CD4-positive, CD25-positive, alpha-beta regulatory T cell (primary cell): ENCODE measurements at regions not wholly inside any gene's neighbourhood (a gene's known extent, or its start where the extent isn't known, plus 50 kb on each side); places are given as distances from the start of the nearest gene placed in this dataset.
A peak's percentile ranks its signal among the peaks of the same experiment; 100 is the strongest.

ENCODE experiments used
- ATAC-seq, 2 donors: fragments of 150-1000 bp; cut with Tn5 transposase; one replicate each; pipeline ENCODE4 v1.10.0; 2021; ENCODE audit warnings: low read depth in 2 of 2, moderate number of reproducible peaks in 2 of 2, moderate library complexity in 1 of 2
- DNase-seq, 3 donors: peaks; one replicate each; pipeline versions ENCODE4 v3.0.0 to v3.0.0-alpha.2; 2012 to 2022; ENCODE audit warnings: mixed read lengths in 1 of 3
- H3K27ac ChIP-seq: one replicate; pipeline ENCODE4 v1.7.0; 2013; ENCODE audit warnings: mild to moderate bottlenecking, low read length; ENCODE audit not compliant: insufficient read depth, poor library complexity, severe bottlenecking
- H3K27me3 ChIP-seq: one replicate; pipeline ENCODE4 v1.7.0; 2013; ENCODE audit warnings: low read length; ENCODE audit not compliant: control insufficient read depth, insufficient read depth
- H3K36me3 ChIP-seq: one replicate; pipeline ENCODE4 v1.7.0; 2013; ENCODE audit warnings: mild to moderate bottlenecking, low read length, moderate library complexity; ENCODE audit not compliant: control insufficient read depth, insufficient read depth
- H3K4me1 ChIP-seq: 2 replicates; pipeline ENCODE4 v1.7.0; 2013; ENCODE audit warnings: mild to moderate bottlenecking, low read length; ENCODE audit not compliant: insufficient read depth, control insufficient read depth, poor library complexity, severe bottlenecking
- H3K4me3 ChIP-seq: one replicate; pipeline ENCODE4 v1.7.0; 2013; ENCODE audit warnings: low read depth, mild to moderate bottlenecking, low read length, moderate library complexity
- H3K9me3 ChIP-seq, 2 experiments: 1 replicate in 1 of 2; 2 replicates in 1 of 2; pipeline ENCODE4 v1.7.0; 2013; ENCODE audit warnings: low read length in 2 of 2, mild to moderate bottlenecking in 1 of 2, moderate library complexity in 1 of 2; ENCODE audit not compliant: control insufficient read depth in 2 of 2
- H3K27ac Mint-ChIP-seq, 3 donors: one replicate each; pipeline ENCODE4 v1.8.0; 2020 to 2022; ENCODE audit warnings: mild to moderate bottlenecking in 3 of 3, mixed read lengths in 3 of 3, moderate library complexity in 2 of 3
- H3K27me3 Mint-ChIP-seq: one replicate; pipeline ENCODE4 v1.8.0; 2022; ENCODE audit warnings: mild to moderate bottlenecking, mixed read lengths
- H3K36me3 Mint-ChIP-seq: one replicate; pipeline ENCODE4 v1.8.0; 2020; ENCODE audit warnings: mixed read lengths
- H3K4me1 Mint-ChIP-seq, 4 donors: one replicate each; pipeline ENCODE4 v1.8.0; 2020 to 2022; ENCODE audit warnings: mixed read lengths in 4 of 4, mild to moderate bottlenecking in 1 of 4
- H3K4me3 Mint-ChIP-seq, 4 donors: one replicate each; pipeline ENCODE4 v1.8.0; 2020 to 2022; ENCODE audit warnings: mild to moderate bottlenecking in 4 of 4, mixed read lengths in 4 of 4, moderate library complexity in 3 of 4
- H3K9me3 Mint-ChIP-seq, 7 donors: one replicate each; pipeline ENCODE4 v1.8.0; 2020 to 2022; ENCODE audit warnings: mixed read lengths in 7 of 7, mild to moderate bottlenecking in 3 of 7, moderate library complexity in 2 of 7

DNA sequence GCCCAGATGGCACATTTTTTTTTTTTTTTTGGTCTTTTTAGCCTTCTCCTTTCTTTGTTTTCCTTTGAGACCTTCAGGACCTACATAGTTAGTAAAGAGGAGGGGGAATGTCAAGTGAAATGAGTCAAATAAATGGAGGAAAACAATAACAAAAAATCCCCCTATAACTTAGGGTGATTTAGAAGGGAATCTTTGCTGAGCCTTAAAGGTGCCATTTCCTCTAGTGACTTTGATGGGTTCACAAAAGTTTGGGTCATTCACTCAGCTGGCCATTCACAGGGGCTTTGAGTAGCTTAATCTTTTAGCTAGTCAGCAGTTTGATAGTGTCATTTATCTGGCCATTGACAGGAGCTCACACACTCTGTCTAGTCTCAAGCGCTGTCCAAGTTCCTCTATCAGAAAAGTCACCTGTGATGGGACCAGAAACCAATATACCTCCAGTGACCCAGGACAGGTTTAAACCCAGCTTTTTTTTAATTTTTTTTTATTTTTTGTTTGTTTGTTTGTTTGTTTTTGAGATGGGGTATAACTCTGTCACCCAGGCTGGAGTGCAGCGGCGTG lies 275.1 kb upstream of the PRDM1 start:
- Mint-ChIP-seq H3K27me3 (no peaks in the 10 kb centered on the region), H3K4me1 (peaks cover 21 to 64% (median 41%) of the 10 kb centered on the region in 4 donors), H3K27ac (peak overlapping the region in 2 of 3 donors; percentile 57 to 72), H3K36me3 (no peaks in the 10 kb centered on the region), H3K9me3 (peaks cover 0 to 2% (median 0%) of the 10 kb centered on the region in 7 donors), H3K4me3 (no peak overlapping the region)
- H3K4me1 ChIP-seq, result peaks cover 33% of the 10 kb centered on the region
- no peak overlapping the region for H3K27ac ChIP-seq
- DNase-seq (no peak), ATAC-seq (no peak)
- no peaks in the 10 kb centered on the region for H3K27me3 ChIP-seq
- no peak overlapping the region for H3K4me3 ChIP-seq
- no peaks in the 10 kb centered on the region for H3K36me3 ChIP-seq
- no peaks in the 10 kb centered on the region for H3K9me3 ChIP-seq

- H3K27me3 Mint-ChIP-seq, result no peaks in the 10 kb centered on the region
- H3K4me1 ChIP-seq, result peaks cover 31% of the 10 kb centered on the region
- ATAC-seq, result peak; percentile 52 to 62
- H3K36me3 Mint-ChIP-seq, result no peaks in the 10 kb centered on the region
- H3K4me3 ChIP-seq, result peak overlapping the region; percentile 20
- H3K4me1 Mint-ChIP-seq, result peaks cover 19 to 57% (median 38%) of the 10 kb centered on the region in 4 donors
- H3K27ac Mint-ChIP-seq, result peak overlapping the region; percentile 48 to 72 (median 57)
- no peaks in the 10 kb centered on the region for H3K36me3 ChIP-seq
- no peaks in the 10 kb centered on the region for H3K27me3 ChIP-seq
- H3K9me3 ChIP-seq, result no peaks in the 10 kb centered on the region
- H3K4me3 Mint-ChIP-seq, result peak overlapping the region in 2 of 4 donors; percentile 8 to 59
- H3K9me3 Mint-ChIP-seq, result peaks cover 0 to 2% (median 0%) of the 10 kb centered on the region in 7 donors
- no peak overlapping the region for H3K27ac ChIP-seq
- peak in 1 of 3 donors; percentile 93 for DNase-seq
These were observed 275.8 kb upstream of the PRDM1 start for GRCh38 chr6:105810105-105810921.

DNA sequence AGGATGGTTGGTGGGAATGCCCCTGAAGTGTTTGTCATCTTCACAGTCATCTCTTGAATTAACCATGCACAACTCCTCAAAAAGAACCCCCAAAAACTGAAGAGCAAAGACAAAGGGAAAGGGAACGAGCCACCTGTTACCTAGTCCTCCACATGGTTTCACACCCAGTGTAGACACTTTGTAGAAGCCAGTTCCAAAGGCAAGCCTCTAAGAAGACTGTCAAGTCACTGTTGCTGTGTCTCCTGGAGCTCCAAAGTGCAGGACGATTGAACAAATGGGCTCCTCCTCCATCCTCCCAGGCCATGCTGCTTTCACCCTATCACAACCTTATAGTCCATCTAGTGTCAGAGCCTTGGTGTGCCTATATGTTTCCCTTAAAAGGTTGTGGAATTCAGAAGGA lies 277.6 kb upstream of the PRDM1 start:
- Histone ChIP-seq H3K4me1 (peaks cover 24% of the 10 kb centered on the region), H3K36me3 (no peaks in the 10 kb centered on the region), H3K9me3 (no peaks in the 10 kb centered on the region), H3K27me3 (no peaks in the 10 kb centered on the region), H3K27ac (no peak overlapping the region), H3K4me3 (no peak overlapping the region)
- Mint-ChIP-seq H3K4me3 (no peak overlapping the region), H3K27me3 (no peaks in the 10 kb centered on the region), H3K9me3 (peaks cover 0 to 2% (median 0%) of the 10 kb centered on the region in 7 donors), H3K36me3 (no peaks in the 10 kb centered on the region), H3K27ac (peak overlapping the region in 1 of 3 donors; percentile 38), H3K4me1 (peaks cover 16 to 42% (median 26%) of the 10 kb centered on the region in 4 donors)
- DNase-seq, result no peak
- ATAC-seq, result no peak

DNA sequence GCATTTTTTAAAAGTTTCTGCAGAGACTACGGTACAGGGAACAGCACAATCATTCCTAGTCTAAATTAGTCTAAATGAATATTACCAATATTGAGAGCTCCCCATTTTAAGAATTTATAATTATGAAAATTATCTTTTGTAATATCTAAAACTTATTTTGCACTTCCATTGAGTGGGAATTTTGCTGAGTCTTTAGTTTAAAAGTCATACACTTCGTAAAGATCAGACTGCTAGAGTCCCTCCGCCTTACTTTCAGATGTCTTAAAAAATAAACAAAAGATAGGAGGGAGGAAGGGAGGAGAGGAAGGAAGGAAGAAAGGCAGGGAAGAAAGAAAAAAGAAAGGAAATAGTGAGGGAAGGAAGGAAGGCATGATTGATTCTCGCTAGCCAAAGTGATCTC lies 278.2 kb upstream of the PRDM1 start:
- peak overlapping the region in 1 of 4 donors; percentile 35 for H3K4me3 Mint-ChIP-seq
- H3K36me3 Mint-ChIP-seq, result no peaks in the 10 kb centered on the region
- no peaks in the 10 kb centered on the region for H3K36me3 ChIP-seq
- no peaks in the 10 kb centered on the region for H3K9me3 ChIP-seq
- no peaks in the 10 kb centered on the region for H3K27me3 ChIP-seq
- H3K4me3 ChIP-seq, result no peak overlapping the region
- H3K27ac ChIP-seq, result no peak overlapping the region
- no peaks in the 10 kb centered on the region for H3K27me3 Mint-ChIP-seq
- no peak for ATAC-seq
- peaks cover 24% of the 10 kb centered on the region for H3K4me1 ChIP-seq
- peaks cover 16 to 42% (median 25%) of the 10 kb centered on the region in 4 donors for H3K4me1 Mint-ChIP-seq
- no peak overlapping the region for H3K27ac Mint-ChIP-seq
- no peak for DNase-seq
- H3K9me3 Mint-ChIP-seq, result peaks cover 0 to 2% (median 0%) of the 10 kb centered on the region in 7 donors

DNA sequence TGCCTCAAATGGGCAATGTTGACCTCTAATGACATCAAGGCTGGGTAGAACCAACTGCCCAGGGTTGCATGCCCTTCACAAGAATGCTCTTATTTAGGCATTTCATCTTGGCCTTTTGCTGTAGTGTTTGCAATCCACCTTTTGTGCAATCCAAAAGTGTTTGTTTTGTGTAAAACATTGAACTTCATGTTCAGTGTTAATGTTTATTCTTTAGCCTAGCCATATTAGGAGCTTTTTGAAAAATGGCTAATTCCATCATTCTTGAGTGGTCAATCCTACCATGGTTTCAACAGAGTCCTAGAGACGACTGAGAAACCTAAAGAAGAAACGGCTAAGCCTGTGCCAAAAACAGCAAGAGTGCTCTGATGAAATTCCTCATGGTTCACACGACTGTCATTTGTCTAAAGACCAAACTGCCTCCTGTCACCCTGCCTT lies 279.6 kb upstream of the PRDM1 start:
- DNase-seq, result no peak
- ATAC-seq, result no peak
- Mint-ChIP-seq H3K27ac (no peak overlapping the region), H3K4me3 (no peak overlapping the region), H3K36me3 (no peaks in the 10 kb centered on the region), H3K27me3 (no peaks in the 10 kb centered on the region), H3K9me3 (peaks cover 0 to 3% (median 0%) of the 10 kb centered on the region in 7 donors), H3K4me1 (peaks cover 16 to 37% (median 24%) of the 10 kb centered on the region in 4 donors)
- Histone ChIP-seq H3K27me3 (no peaks in the 10 kb centered on the region), H3K27ac (no peak overlapping the region), H3K36me3 (no peaks in the 10 kb centered on the region), H3K4me3 (no peak overlapping the region), H3K9me3 (no peaks in the 10 kb centered on the region), H3K4me1 (peaks cover 24% of the 10 kb centered on the region)

- Mint-ChIP-seq H3K36me3 (no peaks in the 10 kb centered on the region), H3K4me3 (no peak overlapping the region), H3K9me3 (peaks cover 0 to 3% (median 0%) of the 10 kb centered on the region in 7 donors), H3K4me1 (peaks cover 15 to 32% (median 23%) of the 10 kb centered on the region in 4 donors), H3K27ac (no peak overlapping the region), H3K27me3 (no peaks in the 10 kb centered on the region)
- Histone ChIP-seq H3K36me3 (no peaks in the 10 kb centered on the region), H3K4me3 (no peak overlapping the region), H3K27me3 (no peaks in the 10 kb centered on the region), H3K27ac (no peak overlapping the region), H3K9me3 (no peaks in the 10 kb centered on the region), H3K4me1 (peaks cover 20% of the 10 kb centered on the region)
- DNase-seq, result no peak
- ATAC-seq, result no peak
These were observed 280.6 kb upstream of the PRDM1 start for GRCh38 chr6:105805501-105806023.

- H3K4me1 Mint-ChIP-seq, result peaks cover 7 to 21% (median 12%) of the 10 kb centered on the region in 4 donors
- no peak for DNase-seq
- no peak overlapping the region for H3K4me3 ChIP-seq
These were observed 281.7 kb upstream of the PRDM1 start for GRCh38 chr6:105804424-105804823.

More at GRCh38 chr6:105804424-105804823, 281.7 kb upstream of the PRDM1 start:
- no peak overlapping the region for H3K4me3 Mint-ChIP-seq
- Histone ChIP-seq H3K4me1 (peaks cover 9% of the 10 kb centered on the region), H3K9me3 (no peaks in the 10 kb centered on the region), H3K27ac (no peak overlapping the region), H3K36me3 (no peaks in the 10 kb centered on the region), H3K27me3 (peaks cover under 1% of the 10 kb centered on the region)
- no peak overlapping the region for H3K27ac Mint-ChIP-seq
- H3K36me3 Mint-ChIP-seq, result no peaks in the 10 kb centered on the region
- no peak for ATAC-seq
- H3K27me3 Mint-ChIP-seq, result no peaks in the 10 kb centered on the region
- peaks cover 0 to 3% (median 0%) of the 10 kb centered on the region in 7 donors for H3K9me3 Mint-ChIP-seq
